HuH-7 (cell line): ENCODE measurements at regions not wholly inside any gene's neighbourhood (a gene's known extent, or its start where the extent isn't known, plus 50 kb on each side); places are given as distances from the start of the nearest gene placed in this dataset.

Experiments
- DNase-seq: peaks from one replicate; pipeline ENCODE4 v3.0.0; 2011; ENCODE audit warnings: low spot score

GRCh38 chr16:65497571-65497970, 375.7 kb upstream of the CDH11 start:
- no peak for DNase-seq

DNA sequence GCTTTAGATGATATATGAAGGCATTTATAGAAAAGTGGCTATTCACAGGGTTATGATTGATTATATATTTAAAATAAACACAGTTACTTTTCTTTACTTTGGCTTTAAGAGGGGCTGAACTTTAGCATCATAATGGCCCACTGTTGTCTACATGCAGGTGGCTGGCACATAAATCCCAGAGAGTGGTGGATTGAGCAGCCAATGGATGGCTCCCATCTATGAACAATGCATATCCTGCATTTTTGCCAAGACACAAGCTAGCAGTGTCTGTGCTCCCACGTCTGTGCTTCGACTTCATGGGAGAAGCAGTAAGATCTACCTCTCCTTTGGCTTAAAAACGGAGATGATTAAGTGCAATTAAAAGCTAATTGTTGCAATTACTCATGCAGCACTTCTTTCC, 373.2 kb upstream of the CDH11 start:
- DNase-seq = no peak

DNA sequence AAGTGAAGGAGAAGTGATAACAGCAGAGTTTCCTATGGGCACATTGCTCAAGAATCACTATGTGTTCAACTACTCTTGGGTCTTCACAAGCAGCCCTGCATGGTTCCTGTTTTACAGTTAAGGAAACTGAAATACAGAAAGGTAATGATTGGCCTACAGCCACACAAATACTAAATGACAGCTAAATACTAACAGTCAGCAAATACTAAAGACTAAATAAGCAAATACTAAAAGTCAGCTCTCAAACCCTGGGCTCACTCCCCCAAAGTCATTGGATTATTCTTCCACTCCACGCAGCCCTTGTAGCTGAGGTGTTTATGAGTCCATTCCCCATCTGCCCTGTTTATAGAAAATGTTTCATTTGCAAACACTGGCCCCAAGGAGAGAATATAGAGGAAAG, 372.7 kb upstream of the CDH11 start:
- no peak for DNase-seq

DNA sequence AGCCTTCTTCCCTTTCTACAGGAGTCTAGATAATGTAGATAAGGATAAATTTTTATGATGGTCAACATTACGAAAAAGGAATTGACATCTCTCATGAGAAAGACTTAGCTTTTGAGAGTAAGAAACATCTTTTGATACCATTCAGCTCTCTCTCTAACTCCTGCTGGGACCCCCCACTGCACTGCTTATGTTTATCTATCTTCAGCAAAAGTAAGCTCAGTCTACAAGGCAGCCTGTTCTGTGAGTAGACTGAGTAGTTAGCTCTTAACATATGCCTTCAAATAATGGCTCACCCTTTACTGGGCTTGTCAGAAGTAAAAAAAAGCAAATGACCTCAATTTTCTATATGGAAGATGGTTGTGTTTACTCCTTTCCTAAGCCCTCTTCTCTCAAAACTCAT, 372.2 kb upstream of the CDH11 start:
- DNase-seq = no peak

DNA sequence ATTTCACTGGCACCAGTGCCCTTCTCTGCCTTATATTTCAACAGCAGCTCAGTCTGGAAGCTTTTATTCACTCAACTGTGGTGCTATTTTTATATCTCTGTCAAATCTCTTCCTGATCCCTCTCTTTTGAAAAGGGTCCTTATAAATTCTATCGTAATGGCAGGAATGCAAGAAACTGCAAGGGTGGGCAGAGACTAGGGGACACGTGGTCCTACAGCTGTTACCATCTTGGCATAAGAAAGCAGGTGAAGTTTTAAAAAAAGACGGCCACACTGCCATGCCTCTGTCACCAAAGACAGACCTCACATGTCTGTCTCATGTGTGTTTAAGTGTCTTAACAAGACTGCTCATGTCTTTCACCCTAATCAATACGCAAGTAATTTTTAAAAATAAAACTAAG, 368.4 kb upstream of the CDH11 start:
- no peak for DNase-seq

DNA sequence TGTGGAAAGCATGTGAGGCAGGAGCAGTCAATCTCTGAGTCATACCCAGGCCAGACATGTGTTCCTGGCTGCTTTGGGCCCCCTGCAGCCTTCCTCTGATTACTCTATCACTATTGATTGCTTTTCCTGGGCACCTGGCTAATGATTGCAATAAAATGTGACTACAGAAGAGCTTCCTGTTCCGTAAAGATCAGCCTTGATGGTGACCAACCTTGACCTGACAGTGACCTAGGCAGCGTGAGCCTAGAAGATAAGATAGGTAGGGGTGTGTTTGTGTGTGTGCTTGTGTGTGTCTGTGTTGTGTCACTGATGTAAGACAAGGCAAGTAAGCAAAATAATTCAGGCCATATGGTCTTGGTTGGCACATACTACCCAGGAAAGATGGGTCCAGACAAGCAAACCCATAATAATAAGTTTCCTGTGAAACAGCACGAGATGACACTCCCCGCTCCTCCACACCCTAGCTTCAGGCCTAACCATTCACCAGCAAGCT, 367.7 kb upstream of the CDH11 start:
- no peak for DNase-seq

GRCh38 chr16:65487231-65487630, 365.4 kb upstream of the CDH11 start:
- DNase-seq = no peak

GRCh38 chr16:65481956-65482355, 360.1 kb upstream of the CDH11 start:
- DNase-seq = no peak

GRCh38 chr16:65480281-65481091, 358.6 kb upstream of the CDH11 start:
- DNase-seq = no peak

DNA sequence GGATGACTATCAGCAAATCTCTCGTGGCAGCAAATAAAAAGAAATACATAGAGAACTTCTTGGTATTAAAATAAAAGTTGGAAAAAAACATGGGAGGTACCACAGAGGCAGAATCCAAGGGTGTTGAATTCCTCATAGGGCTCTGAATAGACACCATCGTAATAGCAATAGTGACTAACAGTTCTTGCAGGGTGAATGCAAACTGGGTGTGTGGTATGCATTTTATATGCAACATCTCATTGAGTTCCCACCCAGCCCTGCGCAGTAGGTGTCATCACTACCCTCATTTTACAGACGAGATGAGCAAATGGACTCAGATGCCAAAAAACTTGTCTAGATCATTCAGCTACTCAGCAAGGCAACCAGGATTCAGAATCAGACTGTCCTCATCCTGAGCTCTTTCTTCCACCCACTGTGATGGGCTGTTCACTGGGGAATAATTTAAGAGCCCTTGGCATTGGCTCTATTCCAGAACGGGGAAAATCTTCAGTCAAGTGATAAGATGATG, 354.6 kb upstream of the CDH11 start:
- no peak for DNase-seq

DNA sequence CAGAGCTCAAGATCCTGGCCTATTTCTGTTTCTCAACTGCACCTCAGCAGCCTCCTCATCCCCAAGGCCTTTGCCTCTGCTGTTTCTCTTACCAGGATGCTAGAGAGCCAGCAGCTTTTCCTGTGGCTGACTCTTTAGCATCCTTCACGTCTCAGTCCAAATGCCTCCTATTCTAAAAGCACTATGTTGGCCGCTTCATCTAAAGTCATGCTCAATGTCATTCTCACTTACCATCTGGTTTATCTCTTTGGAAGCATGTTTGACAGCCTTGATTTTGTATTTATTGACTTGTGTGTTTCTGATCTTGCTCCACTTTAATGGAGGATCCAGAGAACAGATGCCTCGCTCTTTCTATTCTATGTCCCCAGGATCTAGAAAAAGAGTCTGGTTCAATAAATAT, 351.8 kb upstream of the CDH11 start:
- no peak for DNase-seq

GRCh38 chr16:65469116-65469515, 347.3 kb upstream of the CDH11 start:
- no peak for DNase-seq

DNA sequence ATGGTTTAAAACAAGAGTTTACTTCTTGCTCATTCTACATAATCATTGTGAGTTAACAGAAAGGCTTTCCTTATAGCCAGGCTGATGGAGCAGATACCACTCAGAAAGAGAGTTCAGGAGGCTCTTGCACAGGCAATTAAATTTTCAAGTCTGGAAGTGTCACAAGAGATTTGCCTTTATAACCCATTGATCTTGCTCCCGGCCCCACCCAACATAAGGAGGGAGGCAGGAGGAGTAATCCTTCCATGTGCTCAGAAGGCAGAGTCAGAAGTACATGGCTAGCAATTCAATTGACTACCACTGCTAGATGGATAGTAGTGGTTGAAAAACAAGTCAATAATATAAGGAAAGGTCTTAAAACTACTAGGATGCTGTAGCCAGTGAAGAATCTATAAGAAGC, 346.3 kb upstream of the CDH11 start:
- no peak for DNase-seq

DNA sequence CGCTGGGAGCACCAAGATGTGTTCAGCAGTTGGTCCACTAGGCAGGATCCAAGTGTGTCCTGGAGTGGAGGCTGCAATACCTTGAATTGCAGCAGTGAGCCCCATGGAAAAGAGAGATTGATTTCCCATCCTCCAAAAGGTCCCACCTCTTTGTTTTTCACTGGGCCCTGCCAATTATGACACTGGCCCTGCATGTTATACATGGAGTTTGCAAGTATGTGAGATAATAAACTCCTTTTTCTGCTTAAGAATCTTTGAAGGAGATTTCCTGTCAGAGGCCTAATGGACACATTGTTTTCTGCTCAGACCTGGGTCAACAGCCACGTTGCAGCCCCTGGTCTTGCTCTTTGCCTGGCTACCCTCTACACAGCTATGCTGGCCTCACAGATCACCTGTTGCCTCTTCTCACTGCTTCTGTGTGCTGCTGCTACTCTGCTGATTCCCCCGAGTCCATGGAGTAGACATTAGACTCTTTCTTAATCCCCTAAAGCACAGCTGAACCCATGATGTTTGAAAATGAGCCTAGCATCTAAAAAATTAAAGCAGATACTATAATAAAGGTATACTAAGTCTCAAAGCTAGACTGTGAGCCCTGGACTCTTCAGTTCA, 341.9 kb upstream of the CDH11 start:
- DNase-seq = no peak

- no peak for DNase-seq
These were observed 335.2 kb upstream of the CDH11 start for GRCh38 chr16:65457084-65457483.

GRCh38 chr16:65455761-65456160, 333.9 kb upstream of the CDH11 start:
- no peak for DNase-seq

GRCh38 chr16:65453646-65454045, 331.8 kb upstream of the CDH11 start:
- no peak for DNase-seq

DNA sequence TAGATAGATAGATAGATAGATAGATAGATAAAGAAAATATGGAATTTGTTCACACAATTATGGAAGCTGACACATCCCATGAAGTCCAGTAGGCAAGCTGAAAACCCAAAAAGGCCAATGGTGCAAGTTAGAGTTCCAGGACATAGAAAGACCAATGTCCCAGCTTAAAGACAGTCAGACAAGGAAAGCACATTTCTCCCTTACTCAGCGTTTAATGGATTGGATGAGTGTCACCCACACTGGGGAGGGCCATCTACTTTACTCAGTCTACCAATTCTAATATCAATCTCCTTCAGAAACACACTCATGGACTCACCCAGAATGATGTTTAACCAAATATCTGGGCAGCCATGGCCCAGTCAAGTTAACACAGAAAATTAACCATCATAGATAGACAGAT, 327.7 kb upstream of the CDH11 start:
- DNase-seq = no peak

GRCh38 chr16:65446427-65446826, 324.6 kb upstream of the CDH11 start:
- no peak for DNase-seq

GRCh38 chr16:65445313-65446260, 323.7 kb upstream of the CDH11 start:
- no peak for DNase-seq

DNA sequence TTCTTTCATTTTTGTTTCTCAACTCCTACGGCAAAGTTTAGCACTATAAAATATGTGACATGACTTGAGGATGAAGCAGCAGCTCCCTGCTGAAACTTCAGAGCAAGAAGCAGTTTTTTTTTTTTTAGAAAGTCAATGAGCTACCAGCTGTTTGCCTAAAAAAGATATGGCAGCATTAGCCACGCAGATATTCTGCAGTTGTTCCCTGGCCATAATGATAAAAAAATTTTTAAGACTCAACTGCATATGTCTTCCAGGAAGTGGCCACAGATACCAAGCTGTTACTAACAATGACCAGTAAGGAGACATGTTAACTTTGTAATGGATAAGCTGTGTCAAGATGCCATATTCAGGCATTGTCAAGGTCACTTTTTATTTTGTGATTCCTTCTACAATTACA, 319.6 kb upstream of the CDH11 start:
- no peak for DNase-seq

DNA sequence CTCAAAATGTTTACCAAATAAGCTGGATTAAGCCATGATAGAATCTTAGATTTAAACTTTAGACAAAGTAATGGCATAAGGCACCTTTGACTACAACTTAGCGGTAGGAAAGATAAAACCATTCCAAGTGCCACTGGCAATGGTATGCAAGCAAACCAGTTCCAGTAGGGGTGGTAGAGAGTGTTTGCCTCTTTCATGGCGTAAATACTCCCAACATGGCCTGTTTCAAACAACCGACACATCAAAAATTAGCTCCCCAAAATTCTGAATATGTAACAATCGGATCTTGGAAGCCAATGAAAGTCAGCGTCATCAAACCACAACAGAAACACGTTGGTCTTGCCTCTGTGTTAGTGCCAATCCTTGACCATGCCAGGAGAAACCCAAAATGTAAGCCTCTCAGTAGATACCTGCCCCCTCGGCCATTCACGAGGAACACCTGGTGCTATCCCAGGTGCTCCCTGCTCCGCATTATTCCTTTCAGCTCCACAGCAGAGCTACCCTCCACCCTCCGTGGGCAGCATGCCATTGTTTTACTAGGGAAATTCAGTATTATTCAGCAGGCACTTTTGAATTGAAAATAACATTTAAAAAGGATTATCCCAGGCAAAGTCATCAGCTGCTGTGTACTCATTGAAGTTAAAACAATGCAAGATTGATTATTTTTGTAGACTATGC, 307.8 kb upstream of the CDH11 start:
- no peak for DNase-seq
